H4 (cell line): ENCODE measurements at regions not wholly inside any gene's neighbourhood (a gene's known extent, or its start where the extent isn't known, plus 50 kb on each side); places are given as distances from the start of the nearest gene placed in this dataset.

Experiments used
- DNase-seq: peaks from one replicate; pipeline ENCODE4 v3.0.0-alpha.2; 2015; ENCODE audit warnings: low spot score

DNA sequence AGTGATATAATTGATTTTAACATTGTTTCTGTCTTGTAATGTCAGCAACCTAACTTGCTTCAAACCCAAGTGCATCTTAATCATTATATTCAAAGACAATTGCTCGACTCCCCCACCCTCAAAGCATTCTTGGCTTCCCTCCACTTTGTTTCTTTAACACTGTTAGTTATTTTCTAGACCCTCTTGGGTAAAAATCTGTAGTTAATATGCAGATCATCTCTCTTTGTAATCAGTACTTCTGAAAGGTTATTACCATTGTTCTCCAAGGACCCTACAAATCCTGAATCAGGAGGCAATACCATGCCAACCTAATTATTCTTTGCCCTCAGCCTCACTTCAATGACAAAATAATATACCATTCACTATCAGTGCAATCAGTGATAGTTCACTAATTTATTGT, 1075.7 kb downstream of the AMY1C start:
- no peak for DNase-seq

DNA sequence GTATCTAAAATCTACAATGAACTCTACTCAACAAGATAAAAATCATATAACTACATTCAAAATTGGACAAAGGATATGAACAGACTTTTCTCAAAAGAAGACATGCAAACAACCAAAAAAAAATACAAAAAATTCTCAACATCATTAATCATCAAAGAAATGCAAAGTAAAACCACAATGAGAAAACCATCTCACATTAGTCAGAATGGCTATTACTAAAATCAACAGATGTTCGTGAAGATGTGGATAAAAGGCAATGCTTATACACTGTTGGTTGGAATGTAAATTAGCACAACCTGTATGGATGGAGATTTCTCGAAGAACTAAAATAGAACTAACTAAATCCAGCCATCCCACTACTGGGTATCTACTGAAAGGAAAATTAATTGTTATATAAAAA, 1080.8 kb downstream of the AMY1C start:
- no peak for DNase-seq

DNA sequence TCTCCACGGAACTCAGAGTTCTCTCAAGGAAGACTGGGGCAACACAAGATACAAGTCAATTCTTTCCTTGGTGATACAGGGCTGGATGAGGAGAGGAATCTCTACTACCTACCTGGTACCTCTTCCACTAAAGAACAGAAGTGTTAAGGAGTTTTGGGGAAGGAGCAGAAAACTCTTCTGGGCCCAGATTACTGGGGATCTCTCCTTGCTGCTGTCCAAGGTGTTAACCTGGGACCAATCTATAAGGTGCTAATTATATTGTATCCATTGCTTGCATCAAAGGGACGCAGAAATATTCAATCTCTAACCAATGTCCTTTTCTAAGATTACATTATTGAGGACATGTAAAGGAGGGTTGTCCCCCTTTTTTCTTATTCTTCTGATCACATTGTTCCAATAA, 1102.5 kb downstream of the AMY1C start:
- no peak for DNase-seq

DNA sequence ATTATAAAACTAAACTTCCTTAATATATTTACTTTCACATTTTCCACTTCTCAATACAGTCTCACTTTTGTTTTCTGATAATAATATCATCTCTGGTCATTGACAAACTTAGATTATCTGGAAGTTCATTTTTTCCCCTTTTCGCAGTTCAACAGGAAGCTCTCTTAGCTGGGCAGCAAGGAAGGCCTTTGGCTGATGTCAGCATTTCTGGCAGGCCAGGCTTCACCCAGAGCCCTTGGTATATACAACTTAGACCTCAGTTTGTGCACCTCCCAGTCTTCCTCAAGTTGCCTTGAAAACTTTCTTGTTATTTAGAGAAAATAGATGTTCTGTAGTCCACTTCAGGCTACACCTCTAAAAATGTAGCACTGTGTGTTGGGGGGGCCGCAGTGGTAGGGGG, 1103.6 kb downstream of the AMY1C start:
- no peak for DNase-seq

- DNase-seq, result no peak
These were observed 1104.8 kb downstream of the AMY1C start for GRCh38 chr1:104854529-104854928.

DNA sequence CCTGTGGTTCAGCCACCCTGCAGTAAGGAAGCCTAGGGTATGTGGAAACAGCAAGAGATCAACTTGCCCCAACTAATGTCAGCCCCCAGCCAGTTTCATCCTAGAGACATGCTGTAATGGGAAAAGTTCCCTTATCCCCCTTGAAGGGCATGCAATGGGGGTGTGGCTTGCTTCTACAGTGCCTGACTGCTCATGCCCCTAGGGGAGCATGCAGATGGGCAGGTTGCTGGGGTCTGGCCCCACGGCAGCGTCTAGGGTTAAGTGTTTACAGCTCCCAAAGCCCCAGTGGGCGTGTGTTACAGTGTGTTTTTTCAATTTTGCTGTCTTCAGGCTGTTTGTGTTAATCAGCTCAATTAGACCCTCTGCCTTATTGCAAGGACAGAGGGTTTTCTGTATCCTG, 1105.9 kb downstream of the AMY1C start:
- no peak for DNase-seq

GRCh38 chr1:104856091-104856490, 1106.4 kb downstream of the AMY1C start:
- no peak for DNase-seq

- no peak for DNase-seq
These were observed 1106.8 kb downstream of the AMY1C start for GRCh38 chr1:104856518-104856917.

GRCh38 chr1:104868794-104869193, 1119.1 kb downstream of the AMY1C start:
- DNase-seq, result no peak

- no peak for DNase-seq
These were observed 1124.3 kb downstream of the AMY1C start for GRCh38 chr1:104874044-104874443.

DNA sequence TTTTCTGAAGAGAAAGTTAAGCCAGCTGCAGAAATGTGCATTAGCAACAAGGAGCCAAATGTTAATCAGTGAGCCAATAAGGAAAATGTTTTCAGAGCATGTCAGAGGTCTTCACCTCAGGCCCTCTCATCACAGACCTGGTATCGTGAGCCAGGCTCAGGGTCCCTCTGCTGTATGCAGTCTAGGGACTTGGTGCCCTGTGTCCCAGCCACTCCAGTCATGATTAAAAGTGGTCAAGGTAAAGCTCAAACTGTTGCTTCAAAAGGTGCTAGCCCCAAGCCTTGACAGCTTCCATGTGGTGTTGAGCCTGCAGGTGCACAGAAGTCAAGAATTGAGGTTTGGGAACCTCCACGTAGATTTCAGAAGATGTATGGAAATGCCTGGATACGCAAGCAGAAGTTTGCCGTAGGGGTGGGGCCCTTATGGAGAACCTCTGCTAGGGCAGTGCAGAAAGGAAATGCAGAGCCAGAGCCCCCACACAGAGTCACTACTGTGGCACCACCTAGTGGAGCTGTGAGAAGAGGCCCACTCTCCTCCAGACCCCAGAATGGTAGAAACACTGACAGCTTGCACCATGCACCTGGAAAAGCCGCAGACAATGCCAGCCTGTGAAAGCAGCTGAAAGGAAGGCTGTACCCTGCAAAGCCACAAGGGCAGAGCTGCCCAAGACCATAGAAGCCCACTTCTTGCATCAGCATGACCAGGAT, 1128.7 kb downstream of the AMY1C start:
- no peak for DNase-seq

DNA sequence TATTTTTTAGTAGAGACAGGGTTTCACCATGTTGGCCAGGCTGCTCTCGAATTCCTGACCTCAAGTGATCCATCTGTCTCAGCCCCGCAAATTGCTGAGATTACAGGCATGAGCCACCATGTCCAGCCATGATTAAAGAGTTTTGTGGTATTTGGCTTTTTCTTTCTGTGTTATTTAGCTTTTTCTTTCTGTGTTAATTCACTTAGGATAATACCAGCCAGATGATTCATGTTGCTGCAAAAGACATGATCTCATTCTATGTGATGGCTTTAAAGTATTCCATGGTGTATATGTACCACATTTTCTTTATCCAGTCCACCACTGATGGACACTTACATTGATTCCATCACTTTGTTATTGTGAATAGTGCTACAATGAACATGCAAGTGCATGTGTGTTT, 1135.2 kb downstream of the AMY1C start:
- no peak for DNase-seq

- DNase-seq, result no peak
These were observed 1155.6 kb downstream of the AMY1C start for GRCh38 chr1:104905322-104905721.

- no peak for DNase-seq
These were observed 1156.4 kb downstream of the AMY1C start for GRCh38 chr1:104906141-104906540.

DNA sequence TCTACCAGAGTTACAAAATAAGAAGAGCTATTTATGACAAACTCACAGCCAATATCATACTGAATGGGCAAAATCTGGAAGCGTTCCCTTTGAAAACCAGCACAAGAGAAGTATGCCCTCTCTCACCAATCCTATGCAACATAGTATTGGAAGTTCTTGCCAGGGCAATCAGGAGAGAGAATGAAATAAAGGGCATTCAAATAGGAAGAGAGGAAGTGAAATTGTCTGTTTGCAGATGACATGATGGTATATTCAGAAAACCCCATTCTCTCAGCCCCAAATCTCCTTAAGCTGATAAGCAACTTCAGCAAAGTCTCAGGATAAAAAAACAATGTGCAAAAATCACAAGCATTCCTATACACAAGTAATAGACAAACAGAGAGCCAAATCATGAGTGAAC, 1169.5 kb downstream of the AMY1C start:
- DNase-seq, result no peak

DNA sequence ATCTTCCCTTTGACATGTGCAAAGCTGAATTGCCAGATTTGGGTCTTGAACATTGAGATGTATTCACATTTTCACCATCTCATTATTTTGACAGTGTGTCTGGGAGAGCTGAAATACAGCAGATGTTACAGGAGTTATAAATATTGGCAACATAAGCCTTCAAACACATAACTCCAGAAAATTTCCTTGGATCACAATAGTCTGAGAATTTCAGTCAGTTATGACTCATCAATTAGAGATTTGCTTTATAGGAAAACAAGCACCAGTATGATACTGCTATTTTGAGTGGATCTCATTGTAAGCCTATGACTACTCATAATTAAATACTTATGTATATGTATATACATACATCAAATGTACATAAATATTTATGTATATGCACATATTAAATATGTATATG, 1171.8 kb downstream of the AMY1C start:
- no peak for DNase-seq

GRCh38 chr1:104923075-104923474, 1173.4 kb downstream of the AMY1C start:
- no peak for DNase-seq

- DNase-seq, result no peak
These were observed 1179.6 kb downstream of the AMY1C start for GRCh38 chr1:104929280-104929679.

DNA sequence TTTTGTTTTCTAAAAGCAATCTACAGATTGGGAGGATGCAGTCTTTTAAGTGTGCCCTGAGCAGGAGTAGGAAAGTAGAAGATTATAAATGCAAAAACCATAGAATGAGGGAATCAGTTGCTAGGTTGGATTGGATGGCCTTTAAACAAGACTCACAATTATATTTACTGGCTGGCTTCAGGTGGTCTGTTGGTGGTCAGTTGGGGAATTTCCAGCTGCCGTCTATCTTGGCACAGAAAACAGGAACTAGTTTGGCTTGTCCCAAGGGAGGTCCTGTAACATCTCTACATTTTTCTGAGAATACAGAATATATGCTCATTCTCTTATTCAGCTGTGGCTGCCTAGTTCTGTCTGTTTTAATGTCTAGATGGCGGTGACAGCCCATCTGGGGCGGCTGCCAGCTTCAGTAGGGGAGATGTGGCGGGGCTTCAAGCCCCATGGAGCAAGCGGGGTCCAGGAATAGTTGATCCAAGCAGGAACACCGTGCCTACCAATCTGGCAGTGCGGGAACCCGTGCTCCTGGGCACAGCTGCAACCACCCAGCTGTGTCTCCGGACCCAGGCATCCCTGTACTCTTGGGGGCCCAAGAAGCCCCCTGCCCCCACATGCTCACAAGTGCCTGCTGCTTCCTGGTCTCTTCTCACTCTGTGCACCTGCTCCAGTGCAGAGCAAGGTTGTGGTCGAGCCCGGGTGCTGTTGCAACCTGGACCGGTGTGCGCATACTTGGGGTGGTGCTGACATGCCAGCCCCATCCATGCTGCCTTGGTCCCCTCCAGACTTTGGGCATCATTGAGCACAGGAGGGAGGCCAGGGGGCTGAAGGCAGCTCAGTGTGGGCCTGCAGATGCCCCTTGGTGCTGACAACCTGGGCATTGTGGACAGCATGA, 1182.6 kb downstream of the AMY1C start:
- no peak for DNase-seq

DNA sequence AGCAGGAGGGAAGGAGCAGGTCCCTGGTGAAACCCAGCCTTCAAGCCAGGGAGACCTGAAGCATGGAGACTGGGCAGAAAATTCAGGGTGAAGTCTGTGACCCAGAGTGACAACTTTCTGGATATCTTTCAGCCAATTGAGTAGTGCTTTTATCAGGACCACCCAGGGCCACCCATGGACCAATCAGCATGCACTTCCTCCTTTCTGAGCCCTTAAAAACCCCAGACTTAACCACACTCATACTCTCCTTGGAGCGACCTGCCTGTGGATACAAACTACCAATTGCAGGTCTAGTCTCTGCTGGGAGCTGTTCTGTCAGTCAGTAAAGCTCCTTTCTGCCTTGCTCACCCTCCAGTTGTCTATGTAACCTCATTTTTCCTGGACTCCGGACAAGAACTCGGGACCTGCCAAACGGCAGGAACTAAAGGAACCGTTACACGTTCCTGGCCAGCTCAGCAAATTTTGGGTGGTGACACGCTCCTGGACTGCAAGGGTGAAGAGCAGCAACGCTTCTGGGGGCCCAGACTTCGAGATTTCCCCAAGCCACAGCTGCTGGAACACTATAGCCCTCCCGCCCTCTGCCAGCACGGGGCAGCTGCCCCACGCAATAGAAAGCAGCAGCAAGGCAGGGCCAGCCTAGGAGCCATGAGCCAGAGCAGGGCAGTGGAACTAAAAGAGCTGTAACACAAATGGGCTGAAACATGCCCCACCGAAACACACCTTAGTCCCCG, 1183.4 kb downstream of the AMY1C start:
- no peak for DNase-seq

- no peak for DNase-seq
These were observed 1184.1 kb downstream of the AMY1C start for GRCh38 chr1:104933846-104934245.

DNA sequence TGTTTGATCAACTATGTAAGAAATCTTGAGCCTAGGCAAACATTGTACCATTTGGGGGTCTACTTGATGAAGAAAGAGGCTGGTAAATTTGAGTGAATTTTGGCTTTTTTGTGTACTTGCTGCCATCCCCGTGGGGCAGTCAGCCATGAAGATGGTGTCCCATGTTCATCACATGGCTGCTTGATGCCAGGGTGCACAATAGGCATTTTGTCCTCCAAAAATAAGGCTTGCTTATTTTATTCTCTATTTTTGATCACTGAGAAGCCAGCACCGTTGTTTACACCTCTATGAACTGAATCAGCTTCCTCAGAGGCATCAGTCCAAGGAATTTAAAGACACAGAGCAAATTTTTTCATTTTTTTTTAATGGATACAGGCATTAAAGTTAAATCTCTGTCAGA, 1195.7 kb downstream of the AMY1C start:
- DNase-seq, result no peak
